Osteocyte (in vitro differentiated cells): ENCODE measurements at regions not wholly inside any gene's neighbourhood (a gene's known extent, or its start where the extent isn't known, plus 50 kb on each side); places are given as distances from the start of the nearest gene placed in this dataset.

ENCODE experiments used
- DNase-seq: peaks from one replicate; pipeline ENCODE4 v3.0.0; 2021; ENCODE audit warnings: mixed read lengths; ENCODE audit not compliant: unreplicated experiment; ENCODE audit errors: extremely low spot score
- H3K27ac Mint-ChIP-seq: one replicate; pipeline ENCODE4 v1.8.0; 2021; ENCODE audit warnings: mild to moderate bottlenecking, mixed read lengths; ENCODE audit not compliant: unreplicated experiment
- H3K27me3 Mint-ChIP-seq: one replicate; pipeline ENCODE4 v1.8.0; 2021; ENCODE audit warnings: mixed read lengths; ENCODE audit not compliant: unreplicated experiment
- H3K36me3 Mint-ChIP-seq: one replicate; pipeline ENCODE4 v1.8.0; 2021; ENCODE audit warnings: mixed read lengths; ENCODE audit not compliant: unreplicated experiment
- H3K4me1 Mint-ChIP-seq: one replicate; pipeline ENCODE4 v1.8.0; 2021; ENCODE audit warnings: mixed read lengths; ENCODE audit not compliant: unreplicated experiment
- H3K4me3 Mint-ChIP-seq: one replicate; pipeline ENCODE4 v1.8.0; 2021; ENCODE audit warnings: mild to moderate bottlenecking, moderate library complexity, mixed read lengths; ENCODE audit not compliant: unreplicated experiment
- H3K9me3 Mint-ChIP-seq: one replicate; pipeline ENCODE4 v1.8.0; 2021; ENCODE audit warnings: mixed read lengths; ENCODE audit not compliant: unreplicated experiment
- TF ChIP-seq, protein P1 (sequence below): fragments of 200-600 bp; sonication (generic); IDR thresholded peaks from 2 replicates; pipeline ENCODE4 v1.5.0; 2021; ENCODE audit warnings: antibody characterized with exemption, mild to moderate bottlenecking, moderate library complexity

DNA sequence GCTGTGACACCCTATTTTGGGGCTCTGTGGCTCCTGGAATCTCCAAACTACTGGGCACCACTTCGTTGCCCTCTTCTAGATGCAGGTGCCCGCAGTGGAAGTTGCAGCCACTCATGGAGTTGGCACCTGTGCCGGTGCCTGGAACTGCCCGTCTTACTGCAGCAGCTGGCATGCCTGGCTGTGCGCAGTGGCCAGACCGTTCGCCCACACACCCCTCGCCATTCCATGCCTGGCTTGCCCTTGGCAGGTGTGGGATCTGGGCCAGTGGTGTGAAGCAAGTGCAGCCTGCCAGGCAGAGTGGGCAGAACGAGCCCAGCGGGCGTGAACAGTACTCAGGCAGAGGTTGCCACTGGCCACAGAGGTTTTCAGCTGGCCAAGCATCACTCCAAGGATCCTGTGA, 1286.7 kb downstream of the ROBO1 start:
- peaks cover 30% of the 10 kb centered on the region for H3K27me3 Mint-ChIP-seq
- DNase-seq: no peak
- no peaks in the 10 kb centered on the region for H3K4me1 Mint-ChIP-seq
- H3K9me3 Mint-ChIP-seq: peaks cover 6% of the 10 kb centered on the region
- no peak overlapping the region for H3K4me3 Mint-ChIP-seq
- TF ChIP-seq, protein P1, sequence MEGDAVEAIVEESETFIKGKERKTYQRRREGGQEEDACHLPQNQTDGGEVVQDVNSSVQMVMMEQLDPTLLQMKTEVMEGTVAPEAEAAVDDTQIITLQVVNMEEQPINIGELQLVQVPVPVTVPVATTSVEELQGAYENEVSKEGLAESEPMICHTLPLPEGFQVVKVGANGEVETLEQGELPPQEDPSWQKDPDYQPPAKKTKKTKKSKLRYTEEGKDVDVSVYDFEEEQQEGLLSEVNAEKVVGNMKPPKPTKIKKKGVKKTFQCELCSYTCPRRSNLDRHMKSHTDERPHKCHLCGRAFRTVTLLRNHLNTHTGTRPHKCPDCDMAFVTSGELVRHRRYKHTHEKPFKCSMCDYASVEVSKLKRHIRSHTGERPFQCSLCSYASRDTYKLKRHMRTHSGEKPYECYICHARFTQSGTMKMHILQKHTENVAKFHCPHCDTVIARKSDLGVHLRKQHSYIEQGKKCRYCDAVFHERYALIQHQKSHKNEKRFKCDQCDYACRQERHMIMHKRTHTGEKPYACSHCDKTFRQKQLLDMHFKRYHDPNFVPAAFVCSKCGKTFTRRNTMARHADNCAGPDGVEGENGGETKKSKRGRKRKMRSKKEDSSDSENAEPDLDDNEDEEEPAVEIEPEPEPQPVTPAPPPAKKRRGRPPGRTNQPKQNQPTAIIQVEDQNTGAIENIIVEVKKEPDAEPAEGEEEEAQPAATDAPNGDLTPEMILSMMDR: no peak
- H3K27ac Mint-ChIP-seq: no peak overlapping the region
- H3K36me3 Mint-ChIP-seq: no peaks in the 10 kb centered on the region

- H3K27me3 Mint-ChIP-seq: peaks cover 23% of the 10 kb centered on the region
- H3K4me3 Mint-ChIP-seq: no peak overlapping the region
- no peaks in the 10 kb centered on the region for H3K4me1 Mint-ChIP-seq
- peaks cover 9% of the 10 kb centered on the region for H3K9me3 Mint-ChIP-seq
- no peak for DNase-seq
- H3K36me3 Mint-ChIP-seq: no peaks in the 10 kb centered on the region
- no peak overlapping the region for H3K27ac Mint-ChIP-seq
- TF ChIP-seq, protein P1: no peak
Measured at GRCh38 chr3:78483090-78483489, 1284.7 kb downstream of the ROBO1 start.

DNA sequence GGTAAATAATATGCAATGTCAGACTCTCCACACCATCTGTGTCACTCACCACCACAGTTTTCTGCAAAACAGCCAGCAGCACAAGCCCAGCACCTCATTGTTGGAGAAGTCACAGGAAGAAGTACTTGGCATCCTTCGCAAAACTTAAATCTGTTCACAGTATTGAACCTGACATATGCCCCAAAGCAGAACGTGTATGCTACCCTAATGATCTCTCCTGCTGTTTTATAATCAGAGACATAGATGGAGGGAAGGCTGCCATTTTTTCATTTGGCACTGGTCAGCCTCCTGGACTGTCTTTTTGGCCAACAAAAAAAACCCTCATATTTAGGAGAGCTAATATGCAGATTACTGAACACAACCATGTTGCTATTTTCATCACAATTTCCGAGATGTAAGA, 1272.9 kb downstream of the ROBO1 start:
- no peak for DNase-seq
- H3K9me3 Mint-ChIP-seq: no peaks in the 10 kb centered on the region
- H3K27me3 Mint-ChIP-seq: peaks cover 22% of the 10 kb centered on the region
- no peaks in the 10 kb centered on the region for H3K4me1 Mint-ChIP-seq
- no peak overlapping the region for H3K27ac Mint-ChIP-seq
- H3K36me3 Mint-ChIP-seq: no peaks in the 10 kb centered on the region
- no peak overlapping the region for H3K4me3 Mint-ChIP-seq
- TF ChIP-seq, protein P1: no peak

DNA sequence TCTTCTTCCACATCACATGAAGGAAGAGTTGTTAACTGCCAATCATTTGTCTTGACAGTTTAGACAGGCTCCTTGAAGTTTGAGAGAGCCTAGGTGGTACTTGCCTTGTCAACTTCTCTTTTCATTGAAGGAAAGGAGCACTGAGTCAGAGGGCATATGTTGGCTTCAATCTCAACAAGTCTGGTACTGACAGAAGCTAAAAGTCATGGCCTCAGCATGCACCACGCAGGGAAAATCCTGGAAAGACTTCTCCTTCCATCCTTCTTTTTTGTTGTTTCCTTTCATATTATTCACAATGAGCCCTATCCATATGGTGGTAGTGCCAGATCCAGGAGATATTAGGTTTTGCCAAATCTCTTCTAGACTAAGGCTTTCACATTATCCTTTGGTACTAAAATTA, 1272.5 kb downstream of the ROBO1 start:
- TF ChIP-seq, protein P1: no peak
- Mint-ChIP-seq H3K36me3 (no peaks in the 10 kb centered on the region), H3K27me3 (peaks cover 22% of the 10 kb centered on the region), H3K4me3 (no peak overlapping the region), H3K9me3 (no peaks in the 10 kb centered on the region), H3K27ac (no peak overlapping the region), H3K4me1 (no peaks in the 10 kb centered on the region)
- no peak for DNase-seq

GRCh38 chr3:78496501-78496900, 1271.3 kb downstream of the ROBO1 start:
- Mint-ChIP-seq H3K9me3 (no peaks in the 10 kb centered on the region), H3K36me3 (no peaks in the 10 kb centered on the region), H3K4me3 (no peak overlapping the region), H3K27me3 (peaks cover 22% of the 10 kb centered on the region), H3K4me1 (no peaks in the 10 kb centered on the region), H3K27ac (no peak overlapping the region)
- TF ChIP-seq, protein P1: no peak
- DNase-seq: no peak
